Lung (tissue), 11 donors: ENCODE measurements at regions not wholly inside any gene's neighbourhood (a gene's known extent, or its start where the extent isn't known, plus 50 kb on each side); places are given as distances from the start of the nearest gene placed in this dataset.

Source experiments
- ATAC-seq: fragments of 200-7000 bp; cut with Tn5 transposase; one replicate; pipeline ENCODE4 v1.9.1; 2020; ENCODE audit warnings: moderate number of reproducible peaks; ENCODE audit not compliant: insufficient read depth, low FRiP score
- DNase-seq, 3 donors: peaks; one replicate each; pipeline ENCODE4 v3.0.0-alpha.2; 2013 to 2017
- H3K27ac ChIP-seq, 2 donors: one replicate each; pipeline ENCODE4 v1.5.1; 2013; ENCODE audit warnings: mild to moderate bottlenecking in 2 of 2, moderate library complexity in 2 of 2, control low read depth in 1 of 2, inconsistent platforms in 1 of 2, low read depth in 1 of 2, low read length in 1 of 2
- H3K27me3 ChIP-seq, 3 donors: one replicate each; pipeline ENCODE4 v1.5.1; 2013; ENCODE audit warnings: low read length in 2 of 3; ENCODE audit not compliant: control insufficient read depth in 3 of 3, insufficient read depth in 3 of 3
- H3K36me3 ChIP-seq, 4 donors: one replicate each; pipeline ENCODE4 v1.5.1; 2013; ENCODE audit warnings: low read length in 4 of 4, mild to moderate bottlenecking in 1 of 4, moderate library complexity in 1 of 4; ENCODE audit not compliant: control insufficient read depth in 4 of 4, insufficient read depth in 4 of 4
- H3K4me1 ChIP-seq, 5 donors: one replicate each; pipeline ENCODE4 v1.5.1; 2013; ENCODE audit warnings: low read length in 5 of 5, mild to moderate bottlenecking in 2 of 5, moderate library complexity in 1 of 5; ENCODE audit not compliant: control insufficient read depth in 5 of 5, insufficient read depth in 5 of 5
- H3K4me3 ChIP-seq: one replicate; pipeline ENCODE4 v1.5.1; 2013; ENCODE audit warnings: mild to moderate bottlenecking, control low read depth, moderate library complexity
- H3K9ac ChIP-seq, 2 donors: one replicate each; pipeline ENCODE4 v1.5.1; 2013; ENCODE audit warnings: low read length in 2 of 2, control low read depth in 1 of 2; ENCODE audit not compliant: insufficient read depth in 1 of 2
- H3K9me3 ChIP-seq, 4 donors: one replicate each; pipeline ENCODE4 v1.5.1; 2013; ENCODE audit warnings: low read length in 3 of 4, mild to moderate bottlenecking in 1 of 4, moderate library complexity in 1 of 4; ENCODE audit not compliant: control insufficient read depth in 4 of 4, insufficient read depth in 3 of 4
- CTCF ChIP-seq: IDR thresholded peaks from 2 replicates; pipeline ENCODE4 v1.5.1; 2012; ENCODE audit warnings: mild to moderate bottlenecking; ENCODE audit errors: control extremely low read depth, extremely low read depth
- WGBS, 2 donors: extraction: QIAGEN DNeasy Blood & Tissue Kit; methylation state at CpG; one replicate each; pipeline ENCODE4 v1.1.7; 2013; 5-methylcytosine and 5-hydroxymethylcytosine counted together
- donor health status: control.
- donor health status: control.
- donor health status: Bipolar disorder and iron deficiency.
- donor health status: healthy.
- donor health status: DM: yes; HTN: yes; CAD: no.

- no peak overlapping the region for H3K27ac ChIP-seq
- DNase-seq (no peak), ATAC-seq (no peak)
- H3K4me1 ChIP-seq: no peaks in the 10 kb centered on the region
- peaks cover 6 to 34% (median 10%) of the 10 kb centered on the region in 3 donors for H3K27me3 ChIP-seq
- WGBS, 2 donors: 29 to 33% methylated on average over 14 of the region's 14 CpGs
- H3K9ac ChIP-seq: no peak overlapping the region
- H3K4me3 ChIP-seq: no peak overlapping the region
- no peak for TF ChIP-seq CTCF
- H3K36me3 ChIP-seq: no peaks in the 10 kb centered on the region
- peaks cover 0 to 1% (median 0%) of the 10 kb centered on the region in 4 donors for H3K9me3 ChIP-seq
Observed at GRCh38 chr20:62577490-62577836, 64.8 kb upstream of the SLCO4A1 start.

GRCh38 chr20:62578294-62578897 lies 63.9 kb upstream of the SLCO4A1 start:
- TF ChIP-seq CTCF: no peak
- no peak overlapping the region for H3K9ac ChIP-seq
- no peak overlapping the region for H3K27ac ChIP-seq
- H3K4me3 ChIP-seq: no peak overlapping the region
- DNase-seq (no peak), ATAC-seq (no peak)
- 54 to 65% methylated on average over 18 to 20 of the region's 20 CpGs for WGBS, 2 donors
- H3K27me3 ChIP-seq: peaks cover 6 to 42% (median 11%) of the 10 kb centered on the region in 3 donors
- H3K9me3 ChIP-seq: peaks cover 0 to 1% (median 0%) of the 10 kb centered on the region in 4 donors
- no peaks in the 10 kb centered on the region for H3K36me3 ChIP-seq
- H3K4me1 ChIP-seq: no peaks in the 10 kb centered on the region

- peaks cover 6 to 42% (median 14%) of the 10 kb centered on the region in 3 donors for H3K27me3 ChIP-seq
Observed at GRCh38 chr20:62580052-62580451, 62.3 kb upstream of the SLCO4A1 start.

More at GRCh38 chr20:62580052-62580451, 62.3 kb upstream of the SLCO4A1 start:
- 43 to 47% methylated on average over 10 of the region's 10 CpGs for WGBS, 2 donors
- H3K9ac ChIP-seq: no peak overlapping the region
- peaks cover 0 to 1% (median 0%) of the 10 kb centered on the region in 4 donors for H3K9me3 ChIP-seq
- no peak overlapping the region for H3K27ac ChIP-seq
- no peak for TF ChIP-seq CTCF
- H3K36me3 ChIP-seq: no peaks in the 10 kb centered on the region
- no peaks in the 10 kb centered on the region for H3K4me1 ChIP-seq
- ATAC-seq: no peak
- no peak for DNase-seq
- no peak overlapping the region for H3K4me3 ChIP-seq
